ENCODE measurements at regions not wholly inside any gene's neighbourhood (a gene's known extent, or its start where the extent isn't known, plus 50 kb on each side); places are given as distances from the start of the nearest gene placed in this dataset.

- H3K4me1 ChIP-seq (ENCODE audit: control insufficient read depth, insufficient read depth, low read length): peaks cover 5% of the 10 kb centered on the region
- no peaks in the 10 kb centered on the region for H3K36me3 ChIP-seq (ENCODE audit: control insufficient read depth, insufficient read depth, low read length)
- H3K27ac ChIP-seq (ENCODE audit: insufficient read depth, low read depth, low read length, poor library complexity, severe bottlenecking): peak overlapping the region; percentile 83
- H3K27me3 ChIP-seq (ENCODE audit: control insufficient read depth, insufficient read depth, low read length, poor library complexity, severe bottlenecking): no peaks in the 10 kb centered on the region
- H3K4me3 ChIP-seq (ENCODE audit: insufficient read depth, low read depth, low read length): peak overlapping the region; percentile 7
- 48 to 62% methylated on average over 5 of the region's 5 CpGs for WGBS, 2 experiments
- H3K9me3 ChIP-seq (ENCODE audit: control insufficient read depth, low read length): no peaks in the 10 kb centered on the region
These were observed 79.0 kb upstream of the CDH19 start for GRCh38 chr18:66682855-66683322.

- no peaks in the 10 kb centered on the region for H3K4me1 ChIP-seq (ENCODE audit: control insufficient read depth, insufficient read depth, low read length)
- H3K9me3 ChIP-seq (ENCODE audit: control insufficient read depth, low read length): no peaks in the 10 kb centered on the region
- no peak overlapping the region for H3K4me3 ChIP-seq (ENCODE audit: insufficient read depth, low read depth, low read length)
- H3K27me3 ChIP-seq (ENCODE audit: control insufficient read depth, insufficient read depth, low read length, poor library complexity, severe bottlenecking): no peaks in the 10 kb centered on the region
- WGBS, 2 experiments: 68 to 80% methylated on average over 4 of the region's 4 CpGs
- no peaks in the 10 kb centered on the region for H3K36me3 ChIP-seq (ENCODE audit: control insufficient read depth, insufficient read depth, low read length)
- H3K27ac ChIP-seq (ENCODE audit: insufficient read depth, low read depth, low read length, poor library complexity, severe bottlenecking): no peak overlapping the region
These were observed 72.8 kb upstream of the CDH19 start for GRCh38 chr18:66676699-66677098.

- Histone ChIP-seq H3K27me3 (ENCODE audit: control insufficient read depth, insufficient read depth, low read length, poor library complexity, severe bottlenecking) (no peaks in the 10 kb centered on the region), H3K36me3 (ENCODE audit: control insufficient read depth, insufficient read depth, low read length) (no peaks in the 10 kb centered on the region), H3K4me1 (ENCODE audit: control insufficient read depth, insufficient read depth, low read length) (no peaks in the 10 kb centered on the region), H3K27ac (ENCODE audit: insufficient read depth, low read depth, low read length, poor library complexity, severe bottlenecking) (no peak overlapping the region), H3K4me3 (ENCODE audit: insufficient read depth, low read depth, low read length) (no peak overlapping the region), H3K9me3 (ENCODE audit: control insufficient read depth, low read length) (no peaks in the 10 kb centered on the region)
- WGBS, 2 experiments: 78 to 89% methylated on average over 2 of the region's 2 CpGs
These were observed 70.4 kb upstream of the CDH19 start for GRCh38 chr18:66674286-66674685.

DNA sequence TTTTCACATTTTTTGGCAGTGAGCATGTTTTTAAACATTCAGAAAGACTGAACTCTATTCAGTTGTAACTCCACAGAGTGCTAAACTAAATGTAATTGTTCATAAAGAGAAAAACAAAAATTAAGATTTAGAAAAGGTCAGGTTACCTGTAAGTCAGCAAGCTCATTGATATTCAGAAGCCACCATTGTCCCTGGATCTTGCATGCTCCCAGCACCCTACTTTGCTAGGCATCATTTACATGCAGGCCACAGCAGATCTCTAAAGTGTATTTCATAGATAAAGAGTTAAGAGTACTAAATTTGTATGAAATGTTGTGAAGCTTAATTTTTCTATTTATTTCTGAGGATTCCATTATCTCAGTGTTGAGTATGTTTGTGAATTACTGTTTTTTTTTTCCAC lies 64.8 kb upstream of the CDH19 start:
- no peaks in the 10 kb centered on the region for H3K4me1 ChIP-seq (ENCODE audit: control insufficient read depth, insufficient read depth, low read length)

DNA sequence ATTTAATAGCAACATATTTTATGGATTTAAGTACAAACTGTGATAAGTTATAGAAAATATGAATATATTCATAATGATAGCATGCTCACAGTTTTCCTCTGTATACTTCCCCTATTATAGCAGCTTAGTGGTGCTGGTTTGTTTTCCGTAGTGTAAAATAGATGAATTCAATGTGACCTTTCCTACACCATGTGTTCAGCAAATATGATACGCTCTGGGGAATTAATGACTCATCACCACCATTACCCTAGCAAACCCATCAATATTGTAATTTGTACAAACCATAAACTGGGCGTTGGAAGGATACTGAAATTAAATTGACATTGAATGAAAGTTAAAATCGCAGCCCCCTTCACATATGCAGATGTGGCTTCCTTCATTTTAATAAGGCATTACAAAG lies 58.7 kb upstream of the CDH19 start:
- Histone ChIP-seq H3K9me3 (ENCODE audit: control insufficient read depth, low read length) (no peaks in the 10 kb centered on the region), H3K27me3 (ENCODE audit: control insufficient read depth, insufficient read depth, low read length, poor library complexity, severe bottlenecking) (no peaks in the 10 kb centered on the region), H3K27ac (ENCODE audit: insufficient read depth, low read depth, low read length, poor library complexity, severe bottlenecking) (no peak overlapping the region), H3K4me3 (ENCODE audit: insufficient read depth, low read depth, low read length) (no peak overlapping the region), H3K4me1 (ENCODE audit: control insufficient read depth, insufficient read depth, low read length) (no peaks in the 10 kb centered on the region), H3K36me3 (ENCODE audit: control insufficient read depth, insufficient read depth, low read length) (no peaks in the 10 kb centered on the region)
- 88% methylated on average over 3 of the region's 4 CpGs; no CpG with 5 or more reads in 1 of the 2 experiments for WGBS, 2 experiments

More for the DNA sequence above, 64.8 kb upstream of the CDH19 start:
- no peak overlapping the region for H3K27ac ChIP-seq (ENCODE audit: insufficient read depth, low read depth, low read length, poor library complexity, severe bottlenecking)
- no peaks in the 10 kb centered on the region for H3K9me3 ChIP-seq (ENCODE audit: control insufficient read depth, low read length)
- no peaks in the 10 kb centered on the region for H3K27me3 ChIP-seq (ENCODE audit: control insufficient read depth, insufficient read depth, low read length, poor library complexity, severe bottlenecking)
- no peak overlapping the region for H3K4me3 ChIP-seq (ENCODE audit: insufficient read depth, low read depth, low read length)
- no peaks in the 10 kb centered on the region for H3K36me3 ChIP-seq (ENCODE audit: control insufficient read depth, insufficient read depth, low read length)

- no peaks in the 10 kb centered on the region for H3K4me1 ChIP-seq (ENCODE audit: control insufficient read depth, insufficient read depth, low read length)
- H3K27me3 ChIP-seq (ENCODE audit: control insufficient read depth, insufficient read depth, low read length, poor library complexity, severe bottlenecking): no peaks in the 10 kb centered on the region
- no peak overlapping the region for H3K4me3 ChIP-seq (ENCODE audit: insufficient read depth, low read depth, low read length)
- H3K36me3 ChIP-seq (ENCODE audit: control insufficient read depth, insufficient read depth, low read length): no peaks in the 10 kb centered on the region
- H3K9me3 ChIP-seq (ENCODE audit: control insufficient read depth, low read length): no peaks in the 10 kb centered on the region
- H3K27ac ChIP-seq (ENCODE audit: insufficient read depth, low read depth, low read length, poor library complexity, severe bottlenecking): no peak overlapping the region
These were observed 51.5 kb upstream of the CDH19 start for GRCh38 chr18:66655407-66655806.

All from ectodermal cell (in vitro differentiated cells).